ENCODE measurements at regions not wholly inside any gene's neighbourhood (a gene's known extent, or its start where the extent isn't known, plus 50 kb on each side); places are given as distances from the start of the nearest gene placed in this dataset.
A peak's percentile ranks its signal among the peaks of the same experiment; 100 is the strongest.

GRCh38 chr5:116757326-116757725 is 182.7 kb upstream of the SEMA6A start:
- H3K27me3 ChIP-seq (ENCODE audit: low read depth), result no peaks in the 10 kb centered on the region
- no peaks in the 10 kb centered on the region for H3K4me1 ChIP-seq
- DNase-seq, result no peak
- no peaks in the 10 kb centered on the region for H3K36me3 ChIP-seq
- intact Hi-C loops (cut with micrococcal nuclease), result no loop called here
- no peak overlapping the region for H3K4me3 ChIP-seq
- no peaks in the 10 kb centered on the region for H3K9me3 ChIP-seq (replicated peaks)
- no peak overlapping the region for H3K27ac ChIP-seq (replicated peaks)
- TF ChIP-seq, protein P1, sequence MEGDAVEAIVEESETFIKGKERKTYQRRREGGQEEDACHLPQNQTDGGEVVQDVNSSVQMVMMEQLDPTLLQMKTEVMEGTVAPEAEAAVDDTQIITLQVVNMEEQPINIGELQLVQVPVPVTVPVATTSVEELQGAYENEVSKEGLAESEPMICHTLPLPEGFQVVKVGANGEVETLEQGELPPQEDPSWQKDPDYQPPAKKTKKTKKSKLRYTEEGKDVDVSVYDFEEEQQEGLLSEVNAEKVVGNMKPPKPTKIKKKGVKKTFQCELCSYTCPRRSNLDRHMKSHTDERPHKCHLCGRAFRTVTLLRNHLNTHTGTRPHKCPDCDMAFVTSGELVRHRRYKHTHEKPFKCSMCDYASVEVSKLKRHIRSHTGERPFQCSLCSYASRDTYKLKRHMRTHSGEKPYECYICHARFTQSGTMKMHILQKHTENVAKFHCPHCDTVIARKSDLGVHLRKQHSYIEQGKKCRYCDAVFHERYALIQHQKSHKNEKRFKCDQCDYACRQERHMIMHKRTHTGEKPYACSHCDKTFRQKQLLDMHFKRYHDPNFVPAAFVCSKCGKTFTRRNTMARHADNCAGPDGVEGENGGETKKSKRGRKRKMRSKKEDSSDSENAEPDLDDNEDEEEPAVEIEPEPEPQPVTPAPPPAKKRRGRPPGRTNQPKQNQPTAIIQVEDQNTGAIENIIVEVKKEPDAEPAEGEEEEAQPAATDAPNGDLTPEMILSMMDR (IDR thresholded peaks at IDR 0.05; ENCODE audit: borderline replicate concordance), result no peak

- Histone ChIP-seq H3K36me3 (no peaks in the 10 kb centered on the region), H3K9me3 (replicated peaks) (no peaks in the 10 kb centered on the region), H3K4me3 (no peak overlapping the region), H3K27ac (replicated peaks) (no peak overlapping the region), H3K27me3 (ENCODE audit: low read depth) (no peaks in the 10 kb centered on the region), H3K4me1 (no peaks in the 10 kb centered on the region)
- intact Hi-C loops (cut with micrococcal nuclease), result no loop called here
- DNase-seq, result no peak
- TF ChIP-seq, protein P1 (IDR thresholded peaks at IDR 0.05; ENCODE audit: borderline replicate concordance), result peak; percentile 38
Observed at GRCh38 chr5:116756531-116756930, 181.9 kb upstream of the SEMA6A start.

- no peaks in the 10 kb centered on the region for H3K27me3 ChIP-seq (ENCODE audit: low read depth)
- no peaks in the 10 kb centered on the region for H3K9me3 ChIP-seq (replicated peaks)
- H3K4me1 ChIP-seq, result no peaks in the 10 kb centered on the region
- H3K4me3 ChIP-seq, result no peak overlapping the region
- intact Hi-C loops (cut with micrococcal nuclease), result no loop called here
- TF ChIP-seq, protein P1 (IDR thresholded peaks at IDR 0.05; ENCODE audit: borderline replicate concordance), result no peak
- H3K27ac ChIP-seq (replicated peaks), result no peak overlapping the region
- no peak for DNase-seq
- H3K36me3 ChIP-seq, result no peaks in the 10 kb centered on the region
Observed at GRCh38 chr5:116754556-116754955, 179.9 kb upstream of the SEMA6A start.

- no peak overlapping the region for H3K4me3 ChIP-seq
- no peaks in the 10 kb centered on the region for H3K9me3 ChIP-seq (replicated peaks)
- DNase-seq, result no peak
- intact Hi-C loops (cut with micrococcal nuclease), result no loop called here
- H3K36me3 ChIP-seq, result no peaks in the 10 kb centered on the region
- H3K27ac ChIP-seq (replicated peaks), result no peak overlapping the region
- no peaks in the 10 kb centered on the region for H3K27me3 ChIP-seq (ENCODE audit: low read depth)
- H3K4me1 ChIP-seq, result no peaks in the 10 kb centered on the region
- TF ChIP-seq, protein P1 (IDR thresholded peaks at IDR 0.05; ENCODE audit: borderline replicate concordance), result no peak
Observed at GRCh38 chr5:116751684-116752083, 177.1 kb upstream of the SEMA6A start.

DNA sequence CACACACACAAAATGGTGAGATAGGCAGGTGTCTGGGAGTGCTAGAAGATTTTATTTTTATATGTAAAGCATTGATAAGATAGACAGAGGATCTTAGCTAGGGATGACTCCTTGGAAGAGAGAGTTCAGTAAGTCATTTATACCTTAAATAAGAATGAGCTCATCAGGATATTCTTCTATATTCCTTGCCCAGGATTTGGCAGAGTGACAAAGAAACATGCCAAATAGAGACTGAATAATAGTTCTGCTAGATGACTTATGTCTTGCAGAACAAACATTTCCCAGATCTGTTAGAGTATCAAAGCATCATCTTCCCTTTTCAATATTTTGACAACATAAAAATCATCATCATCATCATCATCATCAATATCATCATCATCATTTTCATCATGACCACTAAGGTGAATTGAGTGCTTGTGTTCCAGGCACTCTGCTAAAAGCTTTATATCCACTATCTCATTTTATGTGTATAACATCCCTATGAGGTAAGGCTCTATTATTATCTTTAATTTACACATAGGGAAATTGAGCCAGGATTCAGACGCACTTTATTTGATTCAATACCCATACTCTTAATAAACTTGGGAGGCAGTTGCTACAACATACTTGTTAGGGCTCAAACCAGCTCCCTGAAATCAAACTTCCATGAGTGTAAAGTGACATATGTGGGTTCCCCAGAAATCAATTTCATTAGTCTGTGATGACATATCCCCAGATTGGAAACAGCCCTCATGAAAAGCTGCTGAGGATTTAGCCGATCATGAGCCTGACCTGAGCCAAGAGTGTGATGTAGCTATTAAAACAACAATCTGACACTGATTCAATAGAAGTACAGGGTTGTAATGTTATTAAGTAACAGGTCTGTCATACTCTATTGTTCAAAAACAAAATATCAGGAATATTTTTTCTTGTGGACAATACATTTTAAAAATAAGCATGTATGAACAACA is 176.3 kb upstream of the SEMA6A start:
- no peaks in the 10 kb centered on the region for H3K27me3 ChIP-seq (ENCODE audit: low read depth)
- no peak for DNase-seq
- TF ChIP-seq, protein P1 (IDR thresholded peaks at IDR 0.05; ENCODE audit: borderline replicate concordance), result no peak
- no peak overlapping the region for H3K4me3 ChIP-seq
- H3K4me1 ChIP-seq, result no peaks in the 10 kb centered on the region
- intact Hi-C loops (cut with micrococcal nuclease), result no loop called here
- no peaks in the 10 kb centered on the region for H3K9me3 ChIP-seq (replicated peaks)
- no peaks in the 10 kb centered on the region for H3K36me3 ChIP-seq
- H3K27ac ChIP-seq (replicated peaks), result no peak overlapping the region

Data from left ventricle myocardium inferior (tissue), 1 donor.